Heart right ventricle (tissue), 16 donors: ENCODE measurements at regions not wholly inside any gene's neighbourhood (a gene's known extent, or its start where the extent isn't known, plus 50 kb on each side); places are given as distances from the start of the nearest gene placed in this dataset.
A peak's percentile ranks its signal among the peaks of the same experiment; 100 is the strongest.

Experiments
- ATAC-seq, 8 donors: fragments of 200-7000 bp; cut with Tn5 transposase; one replicate each; pipeline ENCODE4 v1.9.1; 2020; ENCODE audit warnings: mild to moderate bottlenecking in 8 of 8, moderate library complexity in 8 of 8, moderate number of reproducible peaks in 1 of 8
- DNase-seq, 2 donors: peaks; one replicate each; pipeline ENCODE4 v3.0.0-alpha.2; 2020
- H3K27ac ChIP-seq, 10 donors: fragments of 200-600 bp; sonication (generic) in 2 of 10; one replicate each; pipeline versions ENCODE4 v1.5.0 to v1.8.0; 2020 to 2022; ENCODE audit warnings: mild to moderate bottlenecking in 3 of 10
- H3K27me3 ChIP-seq, 7 donors: fragments of 200-600 bp; one replicate each; pipeline ENCODE4 v1.8.0; 2021 to 2022; ENCODE audit warnings: mild to moderate bottlenecking in 2 of 7
- H3K36me3 ChIP-seq, 9 donors: fragments of 200-600 bp; sonication (generic) in 1 of 9; one replicate each; pipeline versions ENCODE4 v1.5.0 to v1.8.0; 2020 to 2022; ENCODE audit warnings: mild to moderate bottlenecking in 2 of 9
- H3K4me1 ChIP-seq, 9 donors: fragments of 200-600 bp; sonication (generic) in 1 of 9; one replicate each; pipeline versions ENCODE4 v1.5.0 to v1.8.0; 2020 to 2022; ENCODE audit warnings: mild to moderate bottlenecking in 4 of 9
- H3K4me3 ChIP-seq, 10 donors: fragments of 200-600 bp; sonication (generic) in 2 of 10; one replicate each; pipeline versions ENCODE4 v1.5.0 to v1.8.0; 2020 to 2022; ENCODE audit warnings: mild to moderate bottlenecking in 7 of 10, moderate library complexity in 2 of 10
- H3K9me3 ChIP-seq, 11 donors: fragments of 200-600 bp in 10 of 11; sonication (generic) in 2 of 11; one replicate each; pipeline versions ENCODE4 v1.5.0 to v1.8.0; 2013 to 2022; ENCODE audit warnings: mild to moderate bottlenecking in 2 of 11, control low read depth in 1 of 11, moderate library complexity in 1 of 11
- CTCF ChIP-seq, 9 donors: fragments of 200-600 bp; sonication (generic) in 2 of 9; IDR thresholded peaks; one replicate each; pipeline versions ENCODE4 v1.5.0 to v1.8.0; 2021 to 2022; ENCODE audit warnings: antibody characterized with exemption in 9 of 9, mild to moderate bottlenecking in 5 of 9, moderate library complexity in 1 of 9
- WGBS, 2 donors: extraction: QIAGEN DNeasy Blood & Tissue Kit; methylation state at CpG; one replicate each; pipeline ENCODE4 v1.1.7; 2013; ENCODE audit warnings: inconsistent platforms in 1 of 2; 5-methylcytosine and 5-hydroxymethylcytosine counted together
- intact Hi-C, 10 donors: fragments of 100-400 bp; cut with DNase I; formaldehyde crosslinking; loops; one replicate each; pipeline versions ENCODE4 v1.11.1 to v1.14.2; 2022
- donor health status: Arrhythmogenic right ventricular cardiomyopathy.
- donor health status: ischemic (EF 13 %, LVEDD 7.1; RV severe dilation, severe dysfunction).
- donor health status: healthy with polysubstance abuse.
- donor health status: DM: no; HTN: yes; CAD: no.
- donor health status: DM: no; HTN: no; CAD: no.
- donor health status: ischemic (EF 25% LVEDD 6.9; RV normal size, moderate dysfunction).
- donor health status: ischemic (EF 25% LVEDD 5.7; RV mildly dilated, moderate dysfunction).
- donor health status: healthy.
- donor health status: DM: yes; HTN: yes; CAD: no.
- donor health status: Ischemic cardiomyopathy.
- donor health status: ischemic (EF 35%, LVEDD 5.7; RV mildly dilated, moderate dysfunction).
- donor health status: nonischemic (EF 11% LVEDD 7.7; RV severe dilation, severe dysfunction).
- donor health status: DM: yes; HTN: yes; CAD: no.
- donor health status: PGD.
- donor health status: ischemic (EF 29% LVEDD 5.4; RV normal size, mild dysfunction).
- donor health status: nonischemic (EF 23%, LVEDD 6.1; RV moderate dilation, normal function).

- intact Hi-C loops = no loop called here
- Histone ChIP-seq H3K27me3 (peaks cover 0 to 11% (median 0%) of the 10 kb centered on the region in 7 donors), H3K27ac (no peak overlapping the region), H3K4me3 (no peak overlapping the region), H3K36me3 (no peaks in the 10 kb centered on the region), H3K4me1 (no peaks in the 10 kb centered on the region), H3K9me3 (peaks cover 0 to under 1% (median 0%) of the 10 kb centered on the region in 11 donors)
- 55 to 62% methylated on average over 11 of the region's 11 CpGs for WGBS, 2 donors
- no peak for TF ChIP-seq CTCF (IDR thresholded peaks at IDR 0.05)
- no peak for DNase-seq
- no peak for ATAC-seq
These were observed 489.9 kb downstream of the SOX2 start for GRCh38 chr3:182201456-182202168.

- Histone ChIP-seq H3K4me1 (no peaks in the 10 kb centered on the region), H3K27ac (no peak overlapping the region), H3K27me3 (peaks cover 0 to 9% (median 0%) of the 10 kb centered on the region in 7 donors), H3K36me3 (no peaks in the 10 kb centered on the region), H3K9me3 (no peaks in the 10 kb centered on the region), H3K4me3 (no peak overlapping the region)
- 34 to 51% methylated on average over 4 of the region's 4 CpGs for WGBS, 2 donors
- intact Hi-C loops = no loop called here
- no peak for DNase-seq
- no peak for TF ChIP-seq CTCF (IDR thresholded peaks at IDR 0.05)
- ATAC-seq = peak in 4 of 8 donors; percentile 29 to 59 (median 47)
These were observed 500.9 kb downstream of the SOX2 start for GRCh38 chr3:182212479-182213076.

- ATAC-seq (no peak), DNase-seq (no peak)
- intact Hi-C loops = no loop called here
- Histone ChIP-seq H3K27ac (no peak overlapping the region), H3K4me3 (no peak overlapping the region), H3K27me3 (peaks cover 0 to 9% (median 0%) of the 10 kb centered on the region in 7 donors), H3K9me3 (no peaks in the 10 kb centered on the region), H3K4me1 (no peaks in the 10 kb centered on the region), H3K36me3 (no peaks in the 10 kb centered on the region)
- 69 to 71% methylated on average over 4 of the region's 4 CpGs for WGBS, 2 donors
- TF ChIP-seq CTCF (IDR thresholded peaks at IDR 0.05) = no peak
These were observed 502.7 kb downstream of the SOX2 start for GRCh38 chr3:182214416-182214815.

- no peaks in the 10 kb centered on the region for H3K36me3 ChIP-seq
- H3K9me3 ChIP-seq = no peaks in the 10 kb centered on the region
- no peak overlapping the region for H3K27ac ChIP-seq
- intact Hi-C loops = no loop called here
- peaks cover 0 to 7% (median 0%) of the 10 kb centered on the region in 7 donors for H3K27me3 ChIP-seq
- no peak for TF ChIP-seq CTCF (IDR thresholded peaks at IDR 0.05)
- ATAC-seq (no peak), DNase-seq (no peak)
- no peaks in the 10 kb centered on the region for H3K4me1 ChIP-seq
- no peak overlapping the region for H3K4me3 ChIP-seq
These were observed 504.2 kb downstream of the SOX2 start for GRCh38 chr3:182215881-182216280.
